H9 (cell line): ENCODE measurements at regions not wholly inside any gene's neighbourhood (a gene's known extent, or its start where the extent isn't known, plus 50 kb on each side); places are given as distances from the start of the nearest gene placed in this dataset.

ENCODE experiments used
- DNase-seq: peaks from one replicate; pipeline ENCODE4 v3.0.0-alpha.2; 2017
- H2AFZ ChIP-seq: one replicate; pipeline ENCODE4 v1.6.1; 2013; ENCODE audit warnings: mild to moderate bottlenecking, low read length, control low read depth, moderate library complexity
- H2AK5ac ChIP-seq: 2 replicates; pipeline ENCODE4 v1.6.1; 2013; ENCODE audit warnings: low read length, control low read depth, mixed read lengths; ENCODE audit not compliant: insufficient read length
- H2BK120ac ChIP-seq: one replicate; pipeline ENCODE4 v1.6.1; 2013; ENCODE audit warnings: low read depth, mild to moderate bottlenecking, low read length, control low read depth, inconsistent platforms; ENCODE audit not compliant: poor library complexity, severe bottlenecking
- H2BK12ac ChIP-seq: 2 replicates; pipeline ENCODE4 v1.6.1; 2013; ENCODE audit warnings: low read length, control low read depth, mixed read lengths, low read depth; ENCODE audit not compliant: insufficient read length
- H2BK15ac ChIP-seq: 2 replicates; pipeline ENCODE4 v1.6.1; 2013; ENCODE audit warnings: low read depth, low read length, control low read depth
- H2BK20ac ChIP-seq: one replicate; pipeline ENCODE4 v1.6.1; 2013; ENCODE audit warnings: low read depth, mild to moderate bottlenecking, low read length, control low read depth, inconsistent platforms; ENCODE audit not compliant: poor library complexity, severe bottlenecking
- H2BK5ac ChIP-seq: 2 replicates; pipeline ENCODE4 v1.6.1; 2013; ENCODE audit warnings: low read length, control low read depth, mixed read lengths; ENCODE audit not compliant: insufficient read length
- H3K14ac ChIP-seq: 2 replicates; pipeline ENCODE4 v1.6.1; 2013; ENCODE audit warnings: low read length, control low read depth; ENCODE audit not compliant: insufficient read depth
- H3K18ac ChIP-seq: 2 replicates; pipeline ENCODE4 v1.6.1; 2013; ENCODE audit warnings: low read depth, mild to moderate bottlenecking, mixed read lengths, low read length, control low read depth; ENCODE audit not compliant: insufficient read length
- H3K23ac ChIP-seq: 2 replicates; pipeline ENCODE4 v1.6.1; 2013; ENCODE audit warnings: low read length, control low read depth, mixed read lengths, low read depth; ENCODE audit not compliant: insufficient read length
- H3K23me2 ChIP-seq: 2 replicates; pipeline ENCODE4 v1.6.1; 2013; ENCODE audit warnings: low read depth, mild to moderate bottlenecking, mixed read lengths, low read length, control low read depth; ENCODE audit not compliant: insufficient read length, poor library complexity, severe bottlenecking
- H3K27ac ChIP-seq: 2 replicates; pipeline ENCODE4 v1.5.1; 2013; ENCODE audit warnings: low read length, control low read depth, mixed read lengths, low read depth; ENCODE audit not compliant: insufficient read length
- H3K27me3 ChIP-seq: 2 replicates; pipeline ENCODE4 v1.6.1; 2013; ENCODE audit warnings: low read length, control low read depth, inconsistent platforms; ENCODE audit not compliant: insufficient read depth
- H3K4ac ChIP-seq: 2 replicates; pipeline ENCODE4 v1.6.1; 2013; ENCODE audit warnings: low read depth, mild to moderate bottlenecking, control low read depth, inconsistent platforms, low read length, moderate library complexity
- H3K4me1 ChIP-seq: 2 replicates; pipeline ENCODE4 v1.6.1; 2013; ENCODE audit warnings: low read length, control low read depth, inconsistent platforms; ENCODE audit not compliant: insufficient read depth
- H3K4me2 ChIP-seq: 2 replicates; pipeline ENCODE4 v1.6.1; 2013; ENCODE audit warnings: low read length, control low read depth, mixed read lengths; ENCODE audit not compliant: insufficient read length, insufficient read depth
- H3K56ac ChIP-seq: 2 replicates; pipeline ENCODE4 v1.6.1; 2013; ENCODE audit warnings: low read depth, mild to moderate bottlenecking, mixed read lengths, low read length, control low read depth; ENCODE audit not compliant: insufficient read length
- H3K79me1 ChIP-seq: 2 replicates; pipeline ENCODE4 v1.6.1; 2013; ENCODE audit warnings: low read depth, mild to moderate bottlenecking, moderate library complexity, low read length, control low read depth, inconsistent platforms; ENCODE audit not compliant: insufficient read depth, poor library complexity, severe bottlenecking
- H3K79me2 ChIP-seq: 2 replicates; pipeline ENCODE4 v1.6.1; 2013; ENCODE audit warnings: low read length, control low read depth, inconsistent platforms; ENCODE audit not compliant: insufficient read depth
- H3K9ac ChIP-seq: 2 replicates; pipeline ENCODE4 v1.6.1; 2013; ENCODE audit warnings: low read length, control low read depth, mixed read lengths; ENCODE audit not compliant: insufficient read length; ENCODE audit errors: extremely low read depth
- H3K9me3 ChIP-seq: one replicate; pipeline ENCODE4 v1.6.1; 2013; ENCODE audit warnings: low read depth, low read length, inconsistent platforms; ENCODE audit not compliant: control insufficient read depth
- H3T11ph ChIP-seq: one replicate; pipeline ENCODE4 v1.6.1; 2013; ENCODE audit warnings: mild to moderate bottlenecking, low read length, control low read depth, inconsistent platforms
- H4K20me1 ChIP-seq: one replicate; pipeline ENCODE4 v1.6.1; 2013; ENCODE audit not compliant: control insufficient read depth, insufficient read length, insufficient read depth
- H4K5ac ChIP-seq: 2 replicates; pipeline ENCODE4 v1.6.1; 2013; ENCODE audit warnings: low read depth, mild to moderate bottlenecking, mixed read lengths, low read length, control low read depth; ENCODE audit not compliant: insufficient read length
- H4K8ac ChIP-seq: replicated peaks from 2 replicates; pipeline ENCODE4 v1.6.1; 2013; ENCODE audit warnings: low read length, control low read depth, mixed read lengths, low read depth; ENCODE audit not compliant: insufficient read length
- H4K91ac ChIP-seq: 2 replicates; pipeline ENCODE4 v1.6.1; 2013; ENCODE audit warnings: low read depth, mild to moderate bottlenecking, moderate library complexity, mixed read lengths, low read length, control low read depth; ENCODE audit not compliant: insufficient read length
- H3K27ac Mint-ChIP-seq, 3 experiments: 2 replicates in 2 of 3; 3 replicates in 1 of 3; pipeline ENCODE4 v1.8.0; 2020 to 2021; ENCODE audit warnings: mixed read lengths in 3 of 3, mild to moderate bottlenecking in 1 of 3, moderate library complexity in 1 of 3
- H3K27me3 Mint-ChIP-seq: 2 replicates; pipeline ENCODE4 v1.8.0; 2021; ENCODE audit warnings: low read depth, mild to moderate bottlenecking, moderate library complexity, mixed read lengths
- H3K36me3 Mint-ChIP-seq, 3 experiments: 2 replicates in 2 of 3; 3 replicates in 1 of 3; pipeline ENCODE4 v1.8.0; 2020 to 2021; ENCODE audit warnings: low read depth in 3 of 3, mixed read lengths in 3 of 3; ENCODE audit not compliant: insufficient read depth in 1 of 3
- H3K4me1 Mint-ChIP-seq, 2 experiments: 2 replicates each; pipeline ENCODE4 v1.8.0; 2020; ENCODE audit warnings: mixed read lengths in 2 of 2
- H3K4me3 Mint-ChIP-seq, 2 experiments: 2 replicates in 1 of 2; 3 replicates in 1 of 2; pipeline ENCODE4 v1.8.0; 2020 to 2021; ENCODE audit warnings: mild to moderate bottlenecking in 2 of 2, mixed read lengths in 2 of 2, moderate library complexity in 1 of 2
- H3K9me3 Mint-ChIP-seq, 2 experiments: 2 replicates in 1 of 2; 3 replicates in 1 of 2; pipeline ENCODE4 v1.8.0; 2020; ENCODE audit warnings: mild to moderate bottlenecking in 2 of 2, mixed read lengths in 2 of 2, moderate library complexity in 1 of 2
- CTCF ChIP-seq: fragments of 200-600 bp; sonication (generic); conservative IDR thresholded peaks from 3 replicates; pipeline ENCODE4 v1.8.0; 2021; ENCODE audit warnings: antibody characterized with exemption, mild to moderate bottlenecking
- WGBS: extraction: QIAGEN DNeasy Blood & Tissue Kit; methylation state at CpG from one replicate; pipeline ENCODE4 v1.1.7; 2013; ENCODE audit warnings: missing lambda C conversion rate, low lambda C conversion rate, mixed read lengths; ENCODE audit not compliant: insufficient read length; ENCODE audit errors: extremely low coverage; 5-methylcytosine and 5-hydroxymethylcytosine counted together

GRCh38 chr3:8085498-8085897, 416.1 kb upstream of the LMCD1 start:
- Histone ChIP-seq H4K91ac (no peak overlapping the region), H3K27ac (no peak overlapping the region), H3K9ac (no peak overlapping the region), H3K4ac (no peak overlapping the region), H3K4me2 (no peak overlapping the region), H4K5ac (no peak overlapping the region), H3K27me3 (no peaks in the 10 kb centered on the region), H2BK5ac (no peak overlapping the region), H3K23ac (no peak overlapping the region), H3K79me2 (no peaks in the 10 kb centered on the region), H3K4me1 (no peaks in the 10 kb centered on the region), H3K23me2 (no peaks in the 10 kb centered on the region), H2BK12ac (no peak overlapping the region), H3K9me3 (no peaks in the 10 kb centered on the region), H4K20me1 (no peaks in the 10 kb centered on the region), H3K18ac (no peak overlapping the region), H2BK120ac (no peak overlapping the region), H2BK20ac (no peak overlapping the region), H2BK15ac (no peak overlapping the region), H3K79me1 (no peaks in the 10 kb centered on the region), H3K56ac (no peak overlapping the region), H2AK5ac (no peak overlapping the region), H3K14ac (no peak overlapping the region), H4K8ac (no peak overlapping the region), H3T11ph (no peak overlapping the region), H2AFZ (no peak overlapping the region)
- no peak overlapping the region for H3K27ac Mint-ChIP-seq
- H3K4me1 Mint-ChIP-seq: no peaks in the 10 kb centered on the region
- H3K4me3 Mint-ChIP-seq: no peak overlapping the region
- WGBS: no CpG with 5 or more reads among the region's 2 CpGs
- TF ChIP-seq CTCF: no peak
- no peak for DNase-seq
- peaks cover 0 to 5% (median 0%) of the 10 kb centered on the region in 3 experiments; a peak in 1 of 7 replicates for H3K36me3 Mint-ChIP-seq
- no peaks in the 10 kb centered on the region for H3K27me3 Mint-ChIP-seq
- H3K9me3 Mint-ChIP-seq: peaks cover 0 to 5% of the 10 kb centered on the region in 2 experiments; a peak in 3 of 5 replicates
